ENCODE measurements at regions not wholly inside any gene's neighbourhood (a gene's known extent, or its start where the extent isn't known, plus 50 kb on each side); places are given as distances from the start of the nearest gene placed in this dataset.

DNA sequence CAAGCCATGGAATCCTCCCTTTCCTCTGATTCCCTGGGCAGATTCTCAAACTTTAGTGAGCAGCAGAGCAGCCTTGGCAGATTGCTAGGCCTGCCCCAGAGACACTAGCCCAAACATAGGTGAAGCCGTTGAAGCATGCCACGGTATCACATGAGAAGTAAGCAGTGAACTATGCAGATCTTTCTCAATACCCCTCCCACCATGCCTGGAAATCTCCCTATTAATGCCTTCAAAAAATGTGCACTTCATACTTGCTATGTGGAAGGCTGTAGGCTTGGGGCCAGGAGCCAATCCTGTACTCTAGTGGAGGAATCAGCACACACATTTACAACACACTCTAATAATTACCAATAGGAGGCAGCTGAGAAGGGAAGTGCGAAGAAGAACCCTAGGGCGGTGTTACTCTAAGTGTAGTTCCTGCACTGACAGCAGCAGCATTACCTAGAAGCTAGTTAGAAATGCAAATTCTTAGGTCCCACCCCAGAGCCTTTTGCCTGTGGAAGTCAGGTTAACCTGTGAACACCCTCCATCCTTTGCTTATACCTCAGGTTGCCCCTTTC, 305.1 kb upstream of the SPRED2 start:
- DNase-seq (ENCODE audit: low read depth in 2 of 2), result no peak

DNA sequence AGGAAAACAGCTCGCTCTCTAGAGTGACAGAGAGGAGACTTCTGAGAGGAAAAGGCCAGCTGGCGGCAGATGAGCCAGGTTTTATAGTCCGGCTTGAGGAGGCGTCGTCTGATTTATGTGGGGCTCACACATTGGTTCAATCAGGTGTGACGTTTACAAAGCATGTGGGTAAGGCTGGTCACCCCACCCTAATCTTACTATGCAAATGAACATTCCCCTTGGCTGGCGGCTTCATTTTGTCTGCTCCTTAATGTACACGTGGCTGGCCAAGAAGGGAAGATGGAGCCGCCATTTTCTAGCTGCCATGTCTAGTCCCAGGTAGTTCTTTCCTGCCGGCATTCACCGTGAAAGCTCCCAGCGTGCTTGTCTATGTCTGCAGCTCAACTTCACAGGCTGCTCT, 299.1 kb upstream of the SPRED2 start:
- no peak for DNase-seq (ENCODE audit: low read depth in 2 of 2)

DNA sequence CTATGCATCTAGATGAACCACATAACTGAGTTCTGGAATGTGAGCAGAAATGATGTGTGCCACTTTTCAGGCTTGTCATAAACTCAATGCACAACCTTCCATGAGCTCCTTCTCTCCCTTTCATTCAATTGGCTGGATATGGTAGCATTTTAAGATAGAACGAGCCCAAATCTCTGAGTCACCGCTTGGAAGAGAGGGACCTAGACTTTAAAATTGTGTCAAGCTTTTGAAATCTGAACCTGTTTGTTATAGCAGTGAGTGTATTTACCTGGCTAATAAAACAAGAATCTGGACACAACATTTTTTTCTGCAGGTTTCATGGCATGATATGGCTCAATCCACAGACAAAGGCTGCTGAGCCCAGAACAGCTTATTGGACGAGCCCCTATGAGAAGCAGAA, 297.8 kb upstream of the SPRED2 start:
- no peak for DNase-seq (ENCODE audit: low read depth in 2 of 2)

DNA sequence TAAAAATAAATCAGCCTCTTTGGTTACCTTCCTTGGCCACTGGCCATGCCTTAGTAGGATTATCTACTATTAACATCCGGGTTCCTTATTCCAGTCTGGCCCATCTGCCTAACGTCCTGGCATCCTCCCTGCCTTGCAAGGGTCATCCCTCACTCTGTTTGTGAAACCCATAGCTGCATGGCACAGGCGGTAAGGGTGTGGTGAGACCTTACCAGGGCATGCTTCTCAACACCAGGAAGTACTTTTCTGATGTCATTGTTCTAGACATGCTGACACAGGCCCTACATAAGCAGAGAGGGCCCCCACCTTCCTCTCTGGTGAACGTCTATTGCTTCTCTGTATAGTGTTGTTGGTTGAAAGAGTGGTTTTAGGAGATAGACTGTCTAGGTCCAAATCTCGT, 296.8 kb upstream of the SPRED2 start:
- no peak for DNase-seq (ENCODE audit: low read depth in 2 of 2)

DNA sequence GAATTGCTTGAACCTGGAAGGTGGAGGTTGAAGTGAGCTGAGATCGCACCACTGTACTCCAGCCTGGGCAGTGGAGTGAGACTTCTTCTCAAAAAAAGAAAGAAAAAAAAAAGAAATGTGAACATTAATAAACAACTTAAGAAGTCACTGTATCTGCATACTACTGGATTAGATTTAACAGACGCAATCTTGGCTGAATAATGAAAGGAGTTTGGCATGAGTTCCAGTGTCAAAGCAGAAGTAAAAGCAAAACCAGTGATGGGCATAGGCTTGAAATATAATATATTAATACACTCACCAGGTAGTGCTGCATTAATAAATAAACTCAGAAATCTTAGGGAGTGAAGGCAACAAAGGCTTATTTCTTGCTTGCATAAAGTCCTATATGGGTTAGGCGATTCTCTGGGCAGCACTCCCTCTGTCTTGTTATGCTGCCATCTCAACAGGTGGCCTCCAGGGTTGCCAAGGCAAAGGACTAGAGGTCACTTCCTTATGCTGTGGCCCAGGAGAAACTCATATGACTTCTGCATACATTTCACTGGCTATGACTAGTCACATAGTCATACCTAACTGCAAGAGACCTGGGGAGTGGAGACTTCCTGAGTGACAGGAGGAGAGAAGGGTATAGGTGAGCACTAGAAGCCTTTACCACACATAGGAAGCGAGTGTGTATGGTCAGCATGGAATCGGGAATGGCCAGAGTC, 296.2 kb upstream of the SPRED2 start:
- no peak for DNase-seq (ENCODE audit: low read depth in 2 of 2)

DNA sequence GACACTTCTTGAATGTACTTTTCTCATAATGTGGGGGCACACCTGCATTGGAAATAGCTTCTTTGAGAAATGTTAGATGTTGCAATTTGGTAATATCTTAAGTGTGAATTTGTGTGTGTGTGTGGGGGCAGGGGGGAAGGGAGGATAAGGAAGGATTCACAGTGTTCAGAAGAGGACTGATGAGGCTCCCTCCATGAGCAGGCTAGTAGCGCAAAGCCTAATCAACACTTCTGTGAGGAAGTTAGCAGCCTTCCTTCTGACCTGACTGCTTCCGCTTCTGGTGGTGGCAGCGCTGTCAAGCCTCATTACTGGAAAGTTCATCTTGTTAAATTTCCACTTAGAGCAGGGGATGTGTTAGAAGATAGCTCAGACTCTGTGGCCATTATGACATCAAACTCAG, 295.4 kb upstream of the SPRED2 start:
- DNase-seq (ENCODE audit: low read depth in 2 of 2), result no peak

DNA sequence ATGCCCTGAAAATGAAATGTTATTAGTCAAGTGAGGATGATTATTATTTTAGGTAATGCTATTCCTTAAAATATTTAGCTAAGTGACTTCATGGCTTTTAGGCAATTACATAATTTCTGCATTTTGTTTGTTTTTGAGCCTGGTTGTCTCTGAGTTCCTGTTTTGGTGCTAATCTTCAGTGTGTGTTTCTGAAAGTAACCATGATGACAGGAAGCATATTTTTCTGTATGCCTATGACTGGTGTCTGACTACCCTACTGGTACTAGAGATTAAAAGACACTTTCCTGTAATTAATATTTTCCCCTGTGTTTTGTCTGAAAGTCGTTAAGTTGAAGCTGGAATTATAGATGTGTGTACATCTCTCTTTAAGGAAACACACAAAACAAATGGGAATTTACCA, 295.0 kb upstream of the SPRED2 start:
- no peak for DNase-seq (ENCODE audit: low read depth in 2 of 2)

DNA sequence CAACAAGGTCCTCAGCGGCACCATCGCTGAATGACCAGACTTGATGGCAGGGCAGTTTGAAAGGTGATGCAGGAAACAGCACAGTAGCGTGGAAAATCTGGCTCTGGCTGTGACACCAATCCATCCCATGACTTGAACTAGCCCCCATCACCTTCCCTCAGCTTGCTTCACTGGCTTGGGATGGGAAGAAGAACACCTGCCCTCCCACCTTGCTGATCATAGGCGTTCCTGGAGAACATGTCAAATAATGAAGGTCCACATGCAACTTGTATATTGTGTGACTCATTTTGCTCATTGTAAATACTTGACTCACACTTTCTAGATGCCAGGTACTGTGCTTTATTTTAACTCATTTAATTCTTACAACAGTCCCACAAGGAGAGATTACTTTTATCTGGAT, 292.4 kb upstream of the SPRED2 start:
- no peak for DNase-seq (ENCODE audit: low read depth in 2 of 2)

DNA sequence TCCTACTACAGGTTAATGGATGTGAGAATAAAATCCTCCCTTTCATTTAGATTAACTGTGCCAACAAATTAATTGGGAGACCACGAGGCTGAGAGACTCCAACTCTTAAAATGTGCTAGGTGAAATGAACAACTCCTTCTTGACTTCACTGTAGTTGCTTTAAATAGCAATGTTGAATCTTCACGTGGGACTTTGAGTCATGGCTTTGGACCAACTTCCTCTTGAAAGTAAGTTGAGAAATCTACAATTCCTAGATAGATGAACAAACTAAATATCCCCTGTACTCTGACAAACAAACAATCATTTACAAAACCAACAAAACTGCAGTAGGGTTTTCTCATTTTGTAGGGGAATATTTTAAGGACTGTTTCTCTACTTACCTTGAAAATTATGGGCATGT, 291.9 kb upstream of the SPRED2 start:
- DNase-seq (ENCODE audit: low read depth in 2 of 2), result no peak

DNA sequence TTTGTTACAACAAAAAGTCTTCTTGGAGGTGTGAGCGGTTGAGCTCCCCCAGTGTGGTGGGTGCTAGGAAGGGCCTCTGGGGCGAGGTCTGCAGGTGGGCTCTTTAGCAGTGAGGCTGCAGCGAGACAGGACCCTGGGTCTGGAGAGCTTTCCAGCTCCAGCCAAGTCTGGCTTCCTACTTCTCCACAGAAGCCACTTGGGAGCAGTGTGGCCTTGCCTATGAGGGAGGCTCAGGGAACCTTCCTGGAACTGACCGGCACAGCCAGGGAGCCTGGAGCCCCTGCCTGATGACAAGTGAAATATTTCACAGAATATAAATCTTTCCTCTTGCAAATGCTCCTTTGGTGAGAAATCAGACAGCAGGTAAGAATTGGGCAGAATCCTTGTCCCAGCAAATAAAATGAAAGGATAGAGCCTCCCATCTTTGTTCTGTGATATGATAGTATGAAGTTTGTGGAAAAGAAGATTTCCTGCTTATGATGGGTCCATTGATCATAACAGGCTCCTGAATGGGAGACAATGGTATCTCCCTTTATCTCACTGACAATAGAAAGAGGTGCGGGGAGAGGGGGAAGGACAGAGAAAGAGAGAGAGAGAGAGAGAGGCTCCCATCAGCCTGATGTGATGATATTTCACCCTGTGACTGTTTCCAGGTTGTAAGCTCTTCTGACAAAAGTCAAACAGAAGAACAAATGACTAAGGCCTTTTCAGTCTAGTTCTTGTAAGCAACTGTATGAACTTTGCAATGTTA, 289.8 kb upstream of the SPRED2 start:
- DNase-seq (ENCODE audit: low read depth in 2 of 2), result no peak

DNA sequence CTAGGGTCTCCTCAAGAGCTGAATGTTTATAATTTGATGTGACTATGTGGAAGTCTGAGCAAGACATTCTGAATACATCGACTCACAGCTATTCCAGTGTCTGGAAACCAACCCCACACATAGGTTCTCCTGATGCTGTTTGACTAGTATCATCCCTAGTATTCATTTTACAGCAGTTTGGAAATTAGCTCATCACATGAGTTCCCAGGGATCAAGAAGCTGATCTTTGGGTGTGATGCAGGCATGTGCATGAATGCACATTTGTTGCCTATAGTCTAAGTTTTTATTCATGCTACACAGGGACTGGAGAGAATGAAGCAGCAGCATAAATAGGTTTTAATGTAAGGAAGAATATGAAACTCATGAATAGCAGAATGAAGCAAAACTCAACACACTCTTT, 284.3 kb upstream of the SPRED2 start:
- no peak for DNase-seq (ENCODE audit: low read depth in 2 of 2)

DNA sequence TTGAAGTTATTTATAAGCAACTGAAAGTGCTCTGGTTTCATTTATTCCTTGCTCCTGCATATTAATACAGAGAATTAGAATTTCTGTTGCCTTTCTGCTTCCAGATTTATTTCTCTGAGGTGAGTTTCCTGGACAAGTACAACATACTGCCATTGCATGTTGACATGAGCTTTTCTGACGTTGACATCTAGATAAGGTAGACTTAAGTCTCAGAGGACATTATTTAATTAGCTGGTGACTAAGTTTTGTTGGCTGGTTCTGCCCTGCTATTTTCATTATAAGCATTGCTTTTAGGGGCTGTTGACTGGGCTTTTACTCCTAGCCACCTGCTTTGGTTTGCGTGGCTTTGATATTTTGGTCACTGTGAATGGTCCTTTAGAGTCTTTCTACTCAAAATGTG, 282.9 kb upstream of the SPRED2 start:
- DNase-seq (ENCODE audit: low read depth in 2 of 2), result no peak

DNA sequence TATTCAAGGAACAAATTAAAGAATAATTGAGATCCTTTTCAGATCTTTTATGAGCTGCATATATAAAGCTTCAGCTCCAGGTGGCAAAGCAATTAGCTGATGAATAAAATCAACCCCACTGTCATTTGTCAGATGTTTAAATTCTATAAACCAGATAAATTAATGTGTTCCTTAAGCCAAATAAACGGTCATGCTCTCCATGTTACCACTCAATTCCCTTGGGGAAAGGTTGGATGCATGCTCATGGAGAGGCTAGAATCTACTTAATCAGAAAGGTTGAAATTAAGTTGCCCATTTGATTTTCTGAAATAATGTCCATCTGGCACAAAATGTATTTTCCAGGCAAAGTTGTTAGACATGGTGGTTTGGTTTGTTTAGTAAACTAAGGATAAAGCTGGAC, 282.5 kb upstream of the SPRED2 start:
- no peak for DNase-seq (ENCODE audit: low read depth in 2 of 2)

DNA sequence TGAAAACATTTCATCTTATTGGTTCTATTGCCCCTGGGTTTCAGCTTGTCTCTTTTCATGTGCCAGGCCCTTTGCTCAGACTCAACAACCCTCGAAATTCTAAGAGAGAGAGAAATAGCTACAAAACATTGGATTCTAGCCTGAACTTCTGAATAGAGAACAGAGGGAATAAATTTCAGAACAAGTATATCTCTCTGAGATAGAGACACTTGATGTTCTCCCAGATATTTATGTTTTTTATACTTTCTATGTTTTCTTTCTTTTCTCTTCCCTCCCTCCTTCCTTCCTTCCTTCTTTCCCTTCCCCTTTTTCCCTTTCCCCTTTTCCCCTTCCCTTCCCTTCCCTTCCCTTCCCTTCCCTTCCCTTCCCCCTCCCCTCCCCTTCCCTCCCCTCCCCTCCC, 279.5 kb upstream of the SPRED2 start:
- DNase-seq (ENCODE audit: low read depth in 2 of 2), result no peak

DNA sequence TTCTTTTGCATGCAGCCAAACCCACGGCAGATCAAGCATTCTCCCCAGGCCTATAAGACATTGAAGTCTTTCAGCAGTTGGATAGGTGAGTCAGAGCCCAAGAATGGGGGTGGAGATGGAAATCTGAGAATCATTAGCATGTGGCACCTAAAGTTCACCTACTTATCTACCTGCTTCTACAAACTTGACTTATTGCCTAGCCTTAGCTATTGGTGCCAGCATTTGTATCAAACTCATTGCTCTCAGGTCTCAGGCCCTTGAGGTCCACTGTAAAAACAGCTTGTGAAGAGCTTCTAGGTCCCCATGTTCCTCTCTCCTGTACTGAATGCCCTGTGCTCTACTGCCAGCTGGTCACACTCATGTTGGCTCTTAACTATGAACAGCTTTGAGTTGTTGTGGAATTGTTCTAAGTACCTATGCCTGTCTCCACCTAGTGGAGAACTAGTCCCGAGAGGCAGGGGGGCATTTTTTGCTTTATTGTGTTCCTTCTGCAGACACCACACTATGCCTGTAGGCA, 278.4 kb upstream of the SPRED2 start:
- DNase-seq (ENCODE audit: low read depth in 2 of 2), result no peak

DNA sequence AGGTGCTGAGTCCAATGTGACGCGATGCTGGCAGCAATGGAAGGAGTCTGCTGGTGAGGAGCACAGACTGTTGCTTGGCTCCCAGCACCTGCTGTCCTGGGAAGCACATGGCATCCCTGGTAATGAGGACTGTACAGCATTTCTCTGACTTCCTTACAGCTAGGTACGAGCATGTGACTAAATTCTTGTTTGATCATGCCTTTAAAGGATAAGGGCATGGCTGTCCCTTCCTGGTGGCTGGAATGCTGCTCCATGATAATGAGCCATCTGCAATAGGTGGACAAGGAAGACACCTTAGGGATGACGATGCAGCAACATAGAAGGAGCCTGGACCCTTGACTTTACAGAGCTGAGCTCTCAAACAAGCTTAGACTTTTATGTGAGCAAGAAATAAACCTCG, 278.0 kb upstream of the SPRED2 start:
- DNase-seq (ENCODE audit: low read depth in 2 of 2), result no peak

DNA sequence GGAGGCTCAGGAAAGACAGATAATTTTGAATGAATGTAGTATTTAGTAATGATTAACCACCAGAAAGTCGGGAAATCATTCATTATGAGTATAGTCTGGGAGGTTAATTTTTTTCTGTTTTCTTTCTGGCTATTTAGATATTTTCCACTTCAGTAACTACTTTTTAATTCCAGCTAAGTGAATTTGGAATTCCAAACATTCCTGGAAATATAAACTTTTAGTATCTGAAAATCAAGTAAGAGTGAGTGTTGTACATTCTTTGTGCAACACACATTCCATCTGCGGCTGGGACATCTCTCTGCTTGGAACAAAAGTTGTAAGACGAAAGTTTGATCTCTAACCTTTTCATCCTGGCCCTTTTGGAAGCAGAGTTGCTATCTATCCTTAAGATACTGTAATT, 275.7 kb upstream of the SPRED2 start:
- no peak for DNase-seq (ENCODE audit: low read depth in 2 of 2)

DNA sequence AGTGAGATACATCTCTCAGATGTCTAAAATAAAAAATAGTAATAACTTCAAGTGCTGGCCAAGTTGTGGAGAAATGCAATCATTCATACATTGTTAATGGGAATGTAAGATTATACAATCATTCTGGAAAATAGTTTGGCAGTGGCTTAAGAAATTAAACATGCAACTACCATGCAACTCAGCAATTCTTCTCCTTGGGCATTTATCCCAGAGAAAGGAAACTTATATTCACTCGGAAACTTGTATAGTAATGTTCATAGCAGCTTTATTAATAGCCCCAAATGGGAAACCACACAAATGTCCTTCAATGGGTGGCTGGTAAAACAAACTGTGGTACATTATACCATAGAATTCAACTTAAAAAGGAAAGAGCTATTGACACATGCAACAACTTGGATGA, 274.0 kb upstream of the SPRED2 start:
- no peak for DNase-seq (ENCODE audit: low read depth in 2 of 2)

DNA sequence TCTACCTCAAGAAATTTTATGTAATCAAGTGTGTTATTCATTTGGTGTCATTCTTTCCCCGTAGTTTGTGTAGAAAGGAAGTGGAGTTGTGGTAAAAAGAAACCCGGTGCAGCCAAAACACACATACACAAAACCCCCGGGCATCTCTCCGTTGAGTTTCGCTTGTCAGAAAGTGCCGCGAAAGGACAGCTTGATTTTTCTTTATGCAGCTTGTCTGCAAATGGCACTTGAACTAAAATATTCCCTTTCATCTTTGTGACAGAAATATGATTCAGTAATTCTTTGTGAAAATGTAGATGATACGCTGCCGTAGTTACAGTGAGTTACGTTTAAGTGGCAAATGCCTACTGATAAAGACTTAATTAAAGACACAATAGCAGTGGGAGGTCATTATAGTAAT, 268.8 kb upstream of the SPRED2 start:
- DNase-seq (ENCODE audit: low read depth in 2 of 2), result no peak

DNA sequence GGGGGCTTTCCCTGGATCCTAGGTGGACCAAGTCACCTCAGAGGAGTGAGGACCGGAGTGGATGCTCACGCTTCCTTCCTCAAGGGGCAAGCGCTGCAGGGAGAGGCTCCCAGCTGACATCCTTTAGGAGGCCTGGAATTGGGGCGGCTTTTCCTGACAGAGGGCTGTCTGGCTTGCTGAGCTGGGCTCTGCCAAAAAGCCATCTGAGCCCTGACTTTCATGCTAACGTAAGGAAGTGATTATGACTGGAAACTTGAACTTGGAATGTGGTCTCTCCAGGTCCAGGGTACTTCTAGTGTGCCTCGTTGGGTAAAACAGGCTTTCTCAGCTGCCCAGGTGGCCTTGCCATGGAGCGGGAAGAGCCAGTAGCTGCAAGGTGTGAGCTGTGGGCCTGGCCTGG, 268.3 kb upstream of the SPRED2 start:
- DNase-seq (ENCODE audit: low read depth in 2 of 2), result no peak

DNA sequence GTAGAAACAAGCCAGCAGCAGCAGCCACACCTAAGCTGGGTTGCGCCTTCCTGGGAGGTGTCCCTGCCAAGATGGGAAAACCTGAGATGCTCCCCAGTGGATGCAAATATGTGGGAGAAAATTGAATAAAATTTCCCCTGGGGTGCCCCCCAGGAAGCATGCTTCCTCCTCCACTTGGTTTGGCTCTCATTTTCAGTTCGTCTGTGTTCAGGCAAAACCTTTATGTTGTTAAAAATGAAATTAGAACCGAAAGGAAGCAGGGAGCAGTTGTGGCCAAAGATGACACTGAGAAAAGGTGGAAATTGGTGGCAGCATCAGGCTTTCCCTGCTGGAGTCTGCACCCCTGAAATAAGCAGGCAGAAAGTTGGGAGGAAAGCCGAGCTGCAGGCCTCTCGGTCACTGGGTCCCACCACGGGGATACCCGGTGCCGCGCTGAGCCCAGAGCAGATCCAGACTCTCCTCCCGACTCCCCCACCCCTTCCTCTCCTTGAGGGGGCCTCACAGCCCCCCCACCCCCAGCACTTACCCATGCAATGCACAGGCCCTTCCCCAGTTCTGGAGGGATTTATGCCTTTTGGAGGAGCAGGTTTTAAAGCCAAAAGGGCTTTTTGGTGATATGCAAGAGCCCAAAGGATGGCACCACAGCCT, 267.7 kb upstream of the SPRED2 start:
- DNase-seq (ENCODE audit: low read depth in 2 of 2), result no peak

DNA sequence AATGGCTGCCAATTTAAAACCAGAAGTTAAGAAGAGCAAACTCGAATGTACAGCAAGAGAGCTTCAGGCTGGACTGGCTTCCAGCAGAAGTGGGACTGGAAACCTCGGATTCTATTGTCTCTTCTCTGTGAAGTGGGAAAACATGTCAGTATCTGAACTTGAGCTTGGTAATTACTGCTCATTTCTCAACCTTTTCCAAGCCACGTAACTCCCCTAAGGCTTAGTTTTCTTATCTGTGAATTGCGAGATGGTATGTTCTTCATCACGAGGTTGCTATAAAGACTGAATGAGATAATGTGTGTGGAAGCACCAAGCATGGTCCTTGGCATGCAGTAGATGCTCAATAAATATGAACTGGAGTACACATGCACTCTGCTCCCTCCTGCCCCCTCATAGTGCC, 259.4 kb upstream of the SPRED2 start:
- no peak for DNase-seq (ENCODE audit: low read depth in 2 of 2)
